CD4-positive, CD25-positive, alpha-beta regulatory T cell (primary cell): ENCODE measurements at regions not wholly inside any gene's neighbourhood (a gene's known extent, or its start where the extent isn't known, plus 50 kb on each side); places are given as distances from the start of the nearest gene placed in this dataset.
A peak's percentile ranks its signal among the peaks of the same experiment; 100 is the strongest.

Source experiments
- ATAC-seq, 2 donors: fragments of 150-1000 bp; cut with Tn5 transposase; one replicate each; pipeline ENCODE4 v1.10.0; 2021; ENCODE audit warnings: low read depth in 2 of 2, moderate number of reproducible peaks in 2 of 2, moderate library complexity in 1 of 2
- DNase-seq, 3 donors: peaks; one replicate each; pipeline versions ENCODE4 v3.0.0 to v3.0.0-alpha.2; 2012 to 2022; ENCODE audit warnings: mixed read lengths in 1 of 3
- H3K27ac ChIP-seq: one replicate; pipeline ENCODE4 v1.7.0; 2013; ENCODE audit warnings: mild to moderate bottlenecking, low read length; ENCODE audit not compliant: insufficient read depth, poor library complexity, severe bottlenecking
- H3K27me3 ChIP-seq: one replicate; pipeline ENCODE4 v1.7.0; 2013; ENCODE audit warnings: low read length; ENCODE audit not compliant: control insufficient read depth, insufficient read depth
- H3K36me3 ChIP-seq: one replicate; pipeline ENCODE4 v1.7.0; 2013; ENCODE audit warnings: mild to moderate bottlenecking, low read length, moderate library complexity; ENCODE audit not compliant: control insufficient read depth, insufficient read depth
- H3K4me1 ChIP-seq: 2 replicates; pipeline ENCODE4 v1.7.0; 2013; ENCODE audit warnings: mild to moderate bottlenecking, low read length; ENCODE audit not compliant: insufficient read depth, control insufficient read depth, poor library complexity, severe bottlenecking
- H3K4me3 ChIP-seq: one replicate; pipeline ENCODE4 v1.7.0; 2013; ENCODE audit warnings: low read depth, mild to moderate bottlenecking, low read length, moderate library complexity
- H3K9me3 ChIP-seq, 2 experiments: 1 replicate in 1 of 2; 2 replicates in 1 of 2; pipeline ENCODE4 v1.7.0; 2013; ENCODE audit warnings: low read length in 2 of 2, mild to moderate bottlenecking in 1 of 2, moderate library complexity in 1 of 2; ENCODE audit not compliant: control insufficient read depth in 2 of 2
- H3K27ac Mint-ChIP-seq, 3 donors: one replicate each; pipeline ENCODE4 v1.8.0; 2020 to 2022; ENCODE audit warnings: mild to moderate bottlenecking in 3 of 3, mixed read lengths in 3 of 3, moderate library complexity in 2 of 3
- H3K27me3 Mint-ChIP-seq: one replicate; pipeline ENCODE4 v1.8.0; 2022; ENCODE audit warnings: mild to moderate bottlenecking, mixed read lengths
- H3K36me3 Mint-ChIP-seq: one replicate; pipeline ENCODE4 v1.8.0; 2020; ENCODE audit warnings: mixed read lengths
- H3K4me1 Mint-ChIP-seq, 4 donors: one replicate each; pipeline ENCODE4 v1.8.0; 2020 to 2022; ENCODE audit warnings: mixed read lengths in 4 of 4, mild to moderate bottlenecking in 1 of 4
- H3K4me3 Mint-ChIP-seq, 4 donors: one replicate each; pipeline ENCODE4 v1.8.0; 2020 to 2022; ENCODE audit warnings: mild to moderate bottlenecking in 4 of 4, mixed read lengths in 4 of 4, moderate library complexity in 3 of 4
- H3K9me3 Mint-ChIP-seq, 7 donors: one replicate each; pipeline ENCODE4 v1.8.0; 2020 to 2022; ENCODE audit warnings: mixed read lengths in 7 of 7, mild to moderate bottlenecking in 3 of 7, moderate library complexity in 2 of 7

GRCh38 chr10:50968386-50969091 lies 83.1 kb upstream of the A1CF start:
- no peak for DNase-seq
- no peaks in the 10 kb centered on the region for H3K4me1 Mint-ChIP-seq
- H3K4me1 ChIP-seq, result no peaks in the 10 kb centered on the region
- H3K27ac Mint-ChIP-seq, result no peak overlapping the region
- no peak overlapping the region for H3K4me3 ChIP-seq
- ATAC-seq, result no peak
- no peaks in the 10 kb centered on the region for H3K27me3 ChIP-seq
- H3K27ac ChIP-seq, result no peak overlapping the region
- H3K4me3 Mint-ChIP-seq, result no peak overlapping the region
- no peaks in the 10 kb centered on the region for H3K9me3 ChIP-seq
- no peaks in the 10 kb centered on the region for H3K9me3 Mint-ChIP-seq
- no peaks in the 10 kb centered on the region for H3K36me3 ChIP-seq
- no peaks in the 10 kb centered on the region for H3K27me3 Mint-ChIP-seq
- H3K36me3 Mint-ChIP-seq, result no peaks in the 10 kb centered on the region

- Histone ChIP-seq H3K36me3 (no peaks in the 10 kb centered on the region), H3K9me3 (no peaks in the 10 kb centered on the region), H3K27ac (no peak overlapping the region), H3K27me3 (no peaks in the 10 kb centered on the region), H3K4me1 (no peaks in the 10 kb centered on the region), H3K4me3 (no peak overlapping the region)
- ATAC-seq, result no peak
- no peaks in the 10 kb centered on the region for H3K4me1 Mint-ChIP-seq
- peaks cover 4% of the 10 kb centered on the region for H3K27me3 Mint-ChIP-seq
- no peaks in the 10 kb centered on the region for H3K36me3 Mint-ChIP-seq
- H3K9me3 Mint-ChIP-seq, result peaks cover 0 to 1% (median 0%) of the 10 kb centered on the region in 7 donors
- H3K4me3 Mint-ChIP-seq, result no peak overlapping the region
- DNase-seq, result no peak
- H3K27ac Mint-ChIP-seq, result no peak overlapping the region
Measured at GRCh38 chr10:50972591-50972990, 87.2 kb upstream of the A1CF start.

GRCh38 chr10:50981385-50981784 lies 92.9 kb upstream of the PRKG1 start:
- H3K4me3 ChIP-seq, result no peak overlapping the region
- H3K27ac ChIP-seq, result no peak overlapping the region
- no peaks in the 10 kb centered on the region for H3K9me3 Mint-ChIP-seq
- H3K9me3 ChIP-seq, result no peaks in the 10 kb centered on the region
- H3K4me3 Mint-ChIP-seq, result no peak overlapping the region
- peaks cover 6% of the 10 kb centered on the region for H3K27me3 ChIP-seq
- ATAC-seq (no peak), DNase-seq (no peak)
- no peaks in the 10 kb centered on the region for H3K4me1 ChIP-seq
- peaks cover 16% of the 10 kb centered on the region for H3K27me3 Mint-ChIP-seq
- H3K36me3 ChIP-seq, result no peaks in the 10 kb centered on the region
- H3K27ac Mint-ChIP-seq, result no peak overlapping the region
- H3K36me3 Mint-ChIP-seq, result no peaks in the 10 kb centered on the region
- no peaks in the 10 kb centered on the region for H3K4me1 Mint-ChIP-seq

GRCh38 chr10:50981904-50982303 lies 92.4 kb upstream of the PRKG1 start:
- ATAC-seq (no peak), DNase-seq (no peak)
- H3K4me1 ChIP-seq, result no peaks in the 10 kb centered on the region
- peaks cover 6% of the 10 kb centered on the region for H3K27me3 ChIP-seq
- Mint-ChIP-seq H3K4me3 (no peak overlapping the region), H3K27me3 (peaks cover 18% of the 10 kb centered on the region), H3K9me3 (no peaks in the 10 kb centered on the region), H3K36me3 (no peaks in the 10 kb centered on the region), H3K27ac (no peak overlapping the region), H3K4me1 (no peaks in the 10 kb centered on the region)
- no peaks in the 10 kb centered on the region for H3K36me3 ChIP-seq
- H3K27ac ChIP-seq, result no peak overlapping the region
- no peak overlapping the region for H3K4me3 ChIP-seq
- no peaks in the 10 kb centered on the region for H3K9me3 ChIP-seq

GRCh38 chr10:50982989-50983388 lies 91.3 kb upstream of the PRKG1 start:
- Histone ChIP-seq H3K36me3 (no peaks in the 10 kb centered on the region), H3K27me3 (peaks cover 8% of the 10 kb centered on the region), H3K27ac (no peak overlapping the region), H3K4me3 (no peak overlapping the region), H3K9me3 (no peaks in the 10 kb centered on the region), H3K4me1 (no peaks in the 10 kb centered on the region)
- no peak overlapping the region for H3K27ac Mint-ChIP-seq
- H3K4me3 Mint-ChIP-seq, result no peak overlapping the region
- no peaks in the 10 kb centered on the region for H3K9me3 Mint-ChIP-seq
- no peaks in the 10 kb centered on the region for H3K4me1 Mint-ChIP-seq
- no peaks in the 10 kb centered on the region for H3K36me3 Mint-ChIP-seq
- peaks cover 22% of the 10 kb centered on the region for H3K27me3 Mint-ChIP-seq
- ATAC-seq, result no peak
- DNase-seq, result no peak

- H3K4me3 Mint-ChIP-seq, result no peak overlapping the region
- no peak for DNase-seq
- H3K27ac Mint-ChIP-seq, result no peak overlapping the region
- no peaks in the 10 kb centered on the region for H3K36me3 Mint-ChIP-seq
- Histone ChIP-seq H3K36me3 (no peaks in the 10 kb centered on the region), H3K4me1 (peaks cover 3% of the 10 kb centered on the region), H3K27ac (no peak overlapping the region), H3K9me3 (no peaks in the 10 kb centered on the region), H3K4me3 (no peak overlapping the region), H3K27me3 (peaks cover 30% of the 10 kb centered on the region)
- H3K27me3 Mint-ChIP-seq, result peaks cover 29% of the 10 kb centered on the region
- H3K9me3 Mint-ChIP-seq, result peaks cover 0 to 2% (median 0%) of the 10 kb centered on the region in 7 donors
- peaks cover 0 to 5% (median 1%) of the 10 kb centered on the region in 4 donors for H3K4me1 Mint-ChIP-seq
- ATAC-seq, result no peak
Measured at GRCh38 chr10:50987934-50988333, 86.4 kb upstream of the PRKG1 start.

- Mint-ChIP-seq H3K4me3 (no peak overlapping the region), H3K36me3 (no peaks in the 10 kb centered on the region), H3K27ac (no peak overlapping the region), H3K4me1 (peaks cover 0 to 11% (median 3%) of the 10 kb centered on the region in 4 donors), H3K9me3 (peaks cover 0 to 2% (median 0%) of the 10 kb centered on the region in 7 donors), H3K27me3 (peaks cover 37% of the 10 kb centered on the region)
- Histone ChIP-seq H3K9me3 (no peaks in the 10 kb centered on the region), H3K27me3 (peaks cover 37% of the 10 kb centered on the region), H3K4me3 (no peak overlapping the region), H3K36me3 (no peaks in the 10 kb centered on the region), H3K27ac (no peak overlapping the region), H3K4me1 (peaks cover 3% of the 10 kb centered on the region)
- ATAC-seq (no peak), DNase-seq (peak in 1 of 3 donors; percentile 11)
Measured at GRCh38 chr10:50988792-50989191, 85.5 kb upstream of the PRKG1 start.
